Naive thymus-derived CD8-positive, alpha-beta T cell (primary cell): ENCODE measurements at regions not wholly inside any gene's neighbourhood (a gene's known extent, or its start where the extent isn't known, plus 50 kb on each side); places are given as distances from the start of the nearest gene placed in this dataset.
"Not testable (repeated sequence)": the region's sequence is repeated elsewhere in the genome, so short reads cannot be mapped to it uniquely, and the experiment has no call there.

Source experiments
- ATAC-seq, 2 donors: fragments of 150-1000 bp; cut with Tn5 transposase in 1 of 2; sonication (Bioruptor Pico), chemical (Tn5 transposase) in 1 of 2; 1 replicate in 1 of 2; 2 replicates in 1 of 2; pipeline ENCODE4 v1.10.0; 2021; ENCODE audit warnings: mild to moderate bottlenecking in 2 of 2, moderate library complexity in 2 of 2
- POLR2A ChIA-PET: fragments of 350-600 bp; sonication (Branson Sonifier 250); formaldehyde crosslinking; loops from one replicate; lab custom pipeline; 2021; ENCODE audit warnings: antibody characterized with exemption; lab: Charles Lee
- DNase-seq, 10 donors: peaks; one replicate each; pipeline versions ENCODE4 v3.0.0 to v3.0.0-alpha.2; 2020 to 2022
- H3K27ac Mint-ChIP-seq, 10 donors: one replicate each; pipeline ENCODE4 v1.8.0; 2020 to 2022; ENCODE audit warnings: mild to moderate bottlenecking in 10 of 10, mixed read lengths in 10 of 10, moderate library complexity in 4 of 10, inconsistent platforms in 1 of 10
- H3K27me3 Mint-ChIP-seq, 5 donors: one replicate each; pipeline ENCODE4 v1.8.0; 2021 to 2022; ENCODE audit warnings: mixed read lengths in 5 of 5
- H3K36me3 Mint-ChIP-seq, 3 donors: one replicate each; pipeline ENCODE4 v1.8.0; 2020 to 2022; ENCODE audit warnings: mixed read lengths in 3 of 3, mild to moderate bottlenecking in 2 of 3, inconsistent platforms in 1 of 3
- H3K4me1 Mint-ChIP-seq, 4 donors: one replicate each; pipeline ENCODE4 v1.8.0; 2021 to 2022; ENCODE audit warnings: mixed read lengths in 4 of 4
- H3K4me3 Mint-ChIP-seq, 10 donors: one replicate each; pipeline ENCODE4 v1.8.0; 2020 to 2022; ENCODE audit warnings: mild to moderate bottlenecking in 10 of 10, mixed read lengths in 10 of 10, moderate library complexity in 6 of 10, inconsistent platforms in 1 of 10
- H3K9me3 Mint-ChIP-seq, 9 donors: one replicate each; pipeline ENCODE4 v1.8.0; 2020 to 2022; ENCODE audit warnings: mixed read lengths in 9 of 9, mild to moderate bottlenecking in 3 of 9, inconsistent platforms in 1 of 9, moderate library complexity in 1 of 9

DNA sequence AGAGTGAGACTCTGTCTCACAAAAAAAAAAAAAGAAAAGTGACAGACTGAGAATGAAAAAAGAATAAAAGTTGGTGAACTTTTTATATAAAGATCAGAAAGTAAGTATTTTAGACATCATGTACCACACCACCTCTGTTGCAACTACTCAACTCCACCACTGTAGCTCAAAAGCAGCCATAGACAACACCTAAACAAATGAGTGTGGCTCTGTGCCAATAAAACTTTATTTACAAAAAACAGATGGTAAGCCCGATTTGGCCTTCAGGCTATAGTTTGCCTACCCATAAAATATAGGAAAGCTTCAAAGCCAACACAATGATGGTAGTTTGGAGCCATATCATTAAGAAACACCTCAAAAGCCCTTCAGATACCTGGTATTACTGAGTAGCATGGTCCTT is 154.5 kb upstream of the FOXN3 start:
- DNase-seq (no peak), ATAC-seq (no peak)
- H3K9me3 Mint-ChIP-seq = no peaks in the 10 kb centered on the region
- no peaks in the 10 kb centered on the region for H3K27me3 Mint-ChIP-seq
- peaks cover 28 to 72% (median 56%) of the 10 kb centered on the region in 4 donors for H3K4me1 Mint-ChIP-seq
- peak overlapping the region in 2 of 10 donors; percentile 13 for H3K27ac Mint-ChIP-seq
- POLR2A ChIA-PET = no interaction called here
- H3K4me3 Mint-ChIP-seq = no peak overlapping the region
- peaks cover 0 to 28% (median 2%) of the 10 kb centered on the region in 3 donors for H3K36me3 Mint-ChIP-seq

DNA sequence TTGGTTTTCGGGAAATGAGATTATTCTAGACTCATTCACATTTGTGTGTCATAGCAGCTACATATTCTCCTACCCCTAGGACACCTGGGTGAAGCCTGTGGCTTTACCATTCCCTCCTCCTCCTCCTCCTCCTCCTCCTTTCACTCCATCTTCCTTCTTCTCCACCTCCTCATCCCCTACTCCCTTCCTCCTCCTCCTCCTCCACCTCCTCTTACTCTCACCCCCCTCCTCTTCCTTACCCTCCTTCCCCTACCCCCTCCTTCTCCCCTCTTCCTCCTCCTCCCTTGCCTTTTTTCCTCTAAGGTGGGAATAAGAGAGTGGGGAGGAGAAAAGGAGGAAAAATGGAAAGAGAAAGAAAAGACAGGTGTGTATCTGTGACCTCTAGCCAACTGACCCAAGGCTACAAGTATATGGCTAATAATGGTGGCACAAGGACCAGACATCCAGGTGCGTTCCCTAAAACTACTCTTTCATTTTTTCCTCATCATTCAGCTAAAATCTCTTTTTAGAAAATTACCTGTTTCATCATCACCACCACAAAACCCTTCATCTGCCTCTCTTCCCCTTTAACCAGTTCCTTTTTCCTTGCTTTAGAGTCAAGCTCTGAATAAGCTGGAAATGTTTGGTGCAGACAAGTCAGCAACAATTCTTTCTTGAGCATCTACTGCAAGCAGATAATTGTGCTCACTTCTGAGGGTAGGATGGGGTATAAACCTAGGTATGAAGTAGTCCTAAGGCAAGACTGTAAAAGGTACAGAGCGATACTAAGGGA is 149.8 kb upstream of the FOXN3 start:
- Mint-ChIP-seq H3K9me3 (no peaks in the 10 kb centered on the region), H3K27ac (peak overlapping the region in 7 of 10 donors; percentile 2 to 66 (median 21)), H3K4me3 (no peak overlapping the region), H3K36me3 (peaks cover 0 to 33% (median 12%) of the 10 kb centered on the region in 3 donors), H3K4me1 (peaks cover 33 to 76% (median 60%) of the 10 kb centered on the region in 4 donors), H3K27me3 (no peaks in the 10 kb centered on the region)
- DNase-seq (no peak), ATAC-seq (no peak)
- POLR2A ChIA-PET = interaction anchor here (0.8 kb wide), 1 partner anchor 10 kb away, joined by 4 read pairs; no protein-coding TSS in a partner anchor

DNA sequence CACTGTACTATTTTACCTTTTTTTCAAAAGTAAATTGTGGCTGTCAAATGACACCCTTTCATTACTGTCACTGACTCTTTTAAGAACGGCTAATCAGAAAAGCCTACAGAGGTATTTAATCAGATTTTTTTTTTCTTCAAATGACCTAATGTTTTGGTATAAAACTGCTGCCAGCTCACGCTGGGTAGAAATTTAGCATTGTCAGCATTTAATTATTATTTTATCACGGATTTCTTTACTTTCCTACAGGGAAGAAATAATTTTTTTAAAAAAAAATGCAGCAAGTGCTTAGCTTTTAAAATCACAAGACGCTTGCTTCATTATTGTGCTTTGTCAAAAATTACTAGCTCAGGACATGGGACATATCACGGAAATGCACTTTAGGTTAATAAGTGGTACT is 149.1 kb upstream of the FOXN3 start:
- peak overlapping the region in 2 of 10 donors; percentile 15 to 57 for H3K27ac Mint-ChIP-seq
- H3K9me3 Mint-ChIP-seq = no peaks in the 10 kb centered on the region
- no peak overlapping the region for H3K4me3 Mint-ChIP-seq
- ATAC-seq (no peak), DNase-seq (no peak)
- peaks cover 36 to 74% (median 63%) of the 10 kb centered on the region in 4 donors for H3K4me1 Mint-ChIP-seq
- H3K36me3 Mint-ChIP-seq = peaks cover 0 to 39% (median 12%) of the 10 kb centered on the region in 3 donors
- no peaks in the 10 kb centered on the region for H3K27me3 Mint-ChIP-seq
- POLR2A ChIA-PET = no interaction called here

DNA sequence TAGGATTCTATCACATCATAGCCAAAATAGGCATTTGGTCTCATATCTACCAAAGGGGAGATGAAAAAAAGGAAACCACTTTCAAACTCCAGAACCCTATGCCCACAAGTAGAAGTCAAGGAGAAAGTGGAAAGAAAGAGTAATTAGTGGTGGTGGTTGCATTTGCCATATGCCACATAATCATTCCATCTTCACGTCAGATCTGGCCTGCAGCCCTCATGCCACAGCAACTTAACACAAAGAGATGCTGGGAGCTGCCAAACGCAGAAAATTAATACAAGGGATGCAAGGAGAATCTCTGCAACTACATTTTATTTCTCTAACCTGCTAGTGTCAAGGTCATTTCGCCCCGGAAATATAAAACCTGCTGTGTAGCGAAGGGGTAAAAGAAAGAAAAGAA is 148.6 kb upstream of the FOXN3 start:
- Mint-ChIP-seq H3K27ac (peak overlapping the region in 6 of 10 donors; percentile 2 to 62 (median 36)), H3K36me3 (peaks cover 0 to 44% (median 15%) of the 10 kb centered on the region in 3 donors), H3K27me3 (no peaks in the 10 kb centered on the region), H3K9me3 (no peaks in the 10 kb centered on the region), H3K4me3 (no peak overlapping the region), H3K4me1 (peaks cover 39 to 72% (median 65%) of the 10 kb centered on the region in 4 donors)
- DNase-seq (no peak), ATAC-seq (no peak)
- POLR2A ChIA-PET = no interaction called here

DNA sequence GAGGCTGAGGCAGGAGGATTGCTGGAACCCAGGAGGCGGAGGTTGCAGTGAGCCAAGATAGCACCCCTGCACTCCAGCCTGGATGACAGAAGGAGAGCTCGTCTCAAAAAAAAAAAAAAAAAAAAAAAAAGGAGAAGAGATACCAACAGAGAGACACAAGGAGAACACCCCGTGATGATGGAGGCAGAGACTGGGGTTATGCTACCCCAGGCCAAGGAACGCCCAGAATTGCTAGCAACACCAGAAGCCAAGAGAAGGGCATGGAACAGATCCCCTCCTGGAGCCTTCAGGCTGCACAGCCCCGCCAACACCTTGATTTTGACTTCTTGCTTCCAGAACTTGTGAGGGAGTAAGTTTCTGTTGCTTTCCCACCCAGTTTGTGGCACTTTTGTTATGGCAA is 148.0 kb upstream of the FOXN3 start:
- ATAC-seq = no peak
- Mint-ChIP-seq H3K27ac (peak overlapping the region in 4 of 10 donors; percentile 12 to 57 (median 42)), H3K9me3 (no peaks in the 10 kb centered on the region), H3K27me3 (no peaks in the 10 kb centered on the region), H3K36me3 (peaks cover 0 to 49% (median 21%) of the 10 kb centered on the region in 3 donors), H3K4me3 (no peak overlapping the region), H3K4me1 (peaks cover 38 to 73% (median 63%) of the 10 kb centered on the region in 4 donors)
- no peak for DNase-seq
- POLR2A ChIA-PET = interaction anchor here (0.7 kb wide), 2 partner anchors 116 to 372 kb away, joined by 5 to 7 read pairs; no protein-coding TSS in a partner anchor

DNA sequence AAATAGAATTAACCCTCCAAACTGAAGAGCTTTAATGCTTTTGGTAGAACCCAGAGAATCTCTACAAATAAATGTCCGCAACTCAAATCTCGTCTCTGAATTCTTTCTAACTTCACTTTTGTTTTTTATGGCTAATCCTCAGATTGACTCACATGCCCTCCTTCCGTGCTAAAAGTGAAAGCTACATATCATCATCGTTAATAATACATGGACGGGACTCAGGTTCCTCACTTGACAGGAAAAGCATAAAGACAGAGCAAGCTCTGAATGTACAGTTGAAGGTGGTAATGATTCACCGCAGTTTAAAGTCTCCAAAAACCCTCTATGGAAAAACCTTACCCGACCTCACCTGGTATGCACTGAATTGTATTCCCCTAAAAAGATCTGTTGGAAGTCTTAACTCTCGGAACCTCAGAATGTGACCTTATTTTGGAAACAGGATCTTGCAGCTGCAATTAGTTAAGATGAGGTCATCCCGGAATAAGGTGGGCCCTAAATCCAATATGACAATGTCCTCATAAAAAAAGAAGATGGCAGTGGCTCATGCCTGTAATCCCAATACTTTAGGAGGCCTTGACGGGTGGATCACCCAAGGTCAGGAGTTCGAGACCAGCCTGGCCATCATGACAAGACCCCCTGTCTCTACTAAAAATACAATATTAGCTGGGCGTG is 147.4 kb upstream of the FOXN3 start:
- DNase-seq (no peak), ATAC-seq (no peak)
- Mint-ChIP-seq H3K36me3 (peaks cover 0 to 50% (median 25%) of the 10 kb centered on the region in 3 donors), H3K27ac (peak overlapping the region in 4 of 10 donors; percentile 4 to 66 (median 36)), H3K27me3 (no peaks in the 10 kb centered on the region), H3K9me3 (no peaks in the 10 kb centered on the region), H3K4me3 (no peak overlapping the region), H3K4me1 (peaks cover 39 to 78% (median 61%) of the 10 kb centered on the region in 4 donors)
- POLR2A ChIA-PET = interaction anchor here (0.7 kb wide), 2 partner anchors 117 to 372 kb away, joined by 5 to 7 read pairs; no protein-coding TSS in a partner anchor

DNA sequence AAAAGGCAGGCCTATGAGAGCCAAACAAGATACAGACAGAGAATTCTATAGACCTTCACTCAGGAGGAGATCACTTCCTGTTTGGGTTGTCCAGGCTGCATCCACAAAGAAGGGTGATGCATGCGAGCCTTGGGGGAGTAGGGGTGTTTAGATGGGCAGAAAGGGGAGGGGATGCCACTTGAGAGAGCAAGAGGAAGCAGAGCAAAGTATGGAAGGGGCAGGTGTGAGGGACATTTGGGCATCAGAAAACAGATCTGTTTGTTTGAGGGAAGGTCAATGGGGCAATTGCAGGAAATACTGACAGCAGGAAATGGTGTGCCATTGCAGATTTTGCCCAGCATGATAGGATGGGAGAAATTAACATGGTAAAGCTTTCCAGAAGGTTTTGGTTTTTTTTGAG is 146.4 kb upstream of the FOXN3 start:
- Mint-ChIP-seq H3K4me1 (peaks cover 38 to 76% (median 58%) of the 10 kb centered on the region in 4 donors), H3K4me3 (peak overlapping the region in 1 of 10 donors; percentile 11), H3K36me3 (peaks cover 0 to 58% (median 26%) of the 10 kb centered on the region in 3 donors), H3K9me3 (no peaks in the 10 kb centered on the region), H3K27ac (peak overlapping the region in 9 of 10 donors; percentile 16 to 86 (median 54)), H3K27me3 (no peaks in the 10 kb centered on the region)
- ATAC-seq = no peak
- no peak for DNase-seq
- POLR2A ChIA-PET = interaction anchor here (0.6 kb wide), 1 partner anchor 103 kb away, joined by 4 read pairs; no protein-coding TSS in a partner anchor

DNA sequence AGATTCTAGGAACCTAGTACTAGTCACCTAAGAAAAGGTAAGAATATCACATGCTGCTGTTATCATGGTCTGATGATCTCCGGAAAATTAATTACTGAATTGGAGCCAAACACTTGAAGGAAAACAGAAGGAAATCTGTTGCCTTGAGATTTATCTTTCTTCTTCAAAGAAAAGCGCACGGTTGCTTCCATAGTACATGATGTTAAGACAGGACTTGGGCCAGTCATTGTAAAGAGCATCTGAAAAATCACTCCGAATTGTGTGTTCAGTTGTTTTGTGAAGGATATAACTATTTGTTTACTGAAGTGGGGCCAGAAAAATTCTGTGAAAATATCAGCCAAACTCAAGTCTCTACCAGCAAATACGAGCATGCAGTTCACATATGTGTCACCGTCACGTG is 134.9 kb upstream of the FOXN3 start:
- Mint-ChIP-seq H3K4me1 (peaks cover 36 to 73% (median 61%) of the 10 kb centered on the region in 4 donors), H3K36me3 (peaks cover 0 to 44% (median 8%) of the 10 kb centered on the region in 3 donors), H3K27ac (peak overlapping the region in 7 of 10 donors; percentile 39 to 90 (median 53)), H3K9me3 (no peaks in the 10 kb centered on the region), H3K27me3 (no peaks in the 10 kb centered on the region), H3K4me3 (peak overlapping the region in 4 of 10 donors; percentile 5 to 49 (median 32))
- ATAC-seq (no peak), DNase-seq (no peak)
- POLR2A ChIA-PET = no interaction called here

DNA sequence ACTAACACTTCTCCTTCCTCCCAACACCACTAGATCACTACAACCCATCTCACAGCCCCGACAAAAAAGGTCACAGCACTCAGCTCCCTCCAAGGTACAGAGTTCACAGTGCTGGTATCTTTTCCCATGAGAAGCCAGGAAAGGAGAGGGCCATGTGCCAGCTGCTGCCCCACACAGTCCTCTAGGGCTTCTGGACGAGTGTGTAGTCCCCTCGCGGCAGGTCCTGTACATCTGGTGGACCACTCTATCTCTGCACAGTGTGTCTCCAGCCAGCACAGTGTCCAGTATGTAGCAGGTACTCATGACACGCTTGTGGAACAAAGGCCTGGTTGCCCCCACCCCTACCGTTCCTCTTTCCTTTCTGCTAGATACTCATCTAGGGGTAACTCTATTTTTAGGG is 134.4 kb upstream of the FOXN3 start:
- Mint-ChIP-seq H3K36me3 (peaks cover 0 to 41% (median 6%) of the 10 kb centered on the region in 3 donors), H3K27me3 (no peaks in the 10 kb centered on the region), H3K4me1 (peaks cover 36 to 67% (median 56%) of the 10 kb centered on the region in 4 donors), H3K27ac (peak overlapping the region; percentile 15 to 90 (median 60)), H3K4me3 (peak overlapping the region in 7 of 10 donors; percentile 17 to 61 (median 43)), H3K9me3 (no peaks in the 10 kb centered on the region)
- POLR2A ChIA-PET = no interaction called here
- ATAC-seq = peak; percentile 17 to 20
- DNase-seq = no peak

DNA sequence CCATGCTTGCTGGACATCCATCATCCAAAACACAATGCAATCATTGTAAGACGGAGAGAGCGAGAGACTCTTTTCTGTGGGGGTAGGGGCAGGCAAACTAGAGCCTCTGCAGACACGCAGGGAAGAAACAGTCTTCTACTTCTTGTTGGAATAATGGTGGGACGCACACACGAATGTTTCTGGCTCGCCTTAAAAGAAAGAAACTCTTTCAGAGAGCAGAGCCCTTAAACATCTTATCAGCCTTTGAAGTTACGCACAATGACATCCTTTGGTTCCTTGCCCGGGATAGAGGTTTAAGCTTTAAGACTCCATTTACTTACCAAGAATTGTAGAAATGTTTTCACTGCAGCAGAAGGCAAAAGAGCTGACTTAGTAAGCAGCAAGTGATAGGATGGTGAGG is 133.8 kb upstream of the FOXN3 start:
- Mint-ChIP-seq H3K36me3 (peaks cover 0 to 38% (median 6%) of the 10 kb centered on the region in 3 donors), H3K4me3 (peak overlapping the region in 7 of 10 donors; percentile 17 to 61 (median 43)), H3K4me1 (peaks cover 37 to 64% (median 54%) of the 10 kb centered on the region in 4 donors), H3K9me3 (no peaks in the 10 kb centered on the region), H3K27me3 (no peaks in the 10 kb centered on the region), H3K27ac (peak overlapping the region in 9 of 10 donors; percentile 42 to 90 (median 64))
- peak; percentile 50 to 54 for ATAC-seq
- POLR2A ChIA-PET = interaction anchor here (0.7 kb wide), 1 partner anchor 29 kb away, joined by 3 read pairs; no protein-coding TSS in a partner anchor
- DNase-seq = peak in 1 of 10 donors; percentile 4

DNA sequence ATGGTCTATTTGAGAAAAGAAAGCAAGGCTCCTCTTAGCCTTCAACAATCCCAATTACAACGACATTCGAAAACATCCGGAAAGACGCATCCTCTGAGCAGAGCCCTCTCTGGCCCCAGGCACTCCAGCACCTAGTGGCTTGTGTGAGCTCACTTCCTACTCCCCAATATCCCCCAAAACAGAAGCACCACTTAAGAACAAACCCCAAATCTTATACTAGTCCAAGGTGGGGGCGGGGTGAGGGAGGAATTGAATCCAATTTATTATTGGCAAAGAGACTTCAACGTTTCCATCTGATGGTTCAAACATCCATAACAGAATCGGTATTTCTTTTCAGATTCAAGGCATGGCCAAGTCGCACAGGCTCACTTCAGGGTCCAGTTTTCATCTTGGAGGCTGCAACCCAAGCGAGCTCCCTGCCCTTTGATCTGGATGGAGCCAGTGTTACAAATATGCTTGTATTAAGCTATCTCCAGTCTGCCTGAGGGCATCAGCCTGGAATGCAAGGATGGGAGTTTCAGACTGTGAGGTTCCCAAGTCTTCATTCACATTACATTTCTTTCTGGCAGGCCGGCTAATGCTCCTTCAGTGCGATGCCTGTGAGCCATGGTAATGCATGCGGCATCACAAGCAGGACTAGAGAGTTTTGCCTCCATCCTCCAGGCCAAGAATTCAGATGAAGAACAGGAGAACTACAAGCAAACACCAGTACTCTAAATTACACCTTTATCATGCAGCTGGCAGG is 132.5 kb upstream of the FOXN3 start:
- peaks cover 36 to 66% (median 57%) of the 10 kb centered on the region in 4 donors for H3K4me1 Mint-ChIP-seq
- H3K27ac Mint-ChIP-seq = peak overlapping the region in 6 of 10 donors; percentile 33 to 90 (median 72)
- ATAC-seq (no peak), DNase-seq (no peak)
- H3K9me3 Mint-ChIP-seq = no peaks in the 10 kb centered on the region
- H3K4me3 Mint-ChIP-seq = peak overlapping the region in 2 of 10 donors; percentile 17 to 23
- H3K27me3 Mint-ChIP-seq = no peaks in the 10 kb centered on the region
- POLR2A ChIA-PET = no interaction called here
- H3K36me3 Mint-ChIP-seq = peaks cover 0 to 37% (median 6%) of the 10 kb centered on the region in 3 donors

DNA sequence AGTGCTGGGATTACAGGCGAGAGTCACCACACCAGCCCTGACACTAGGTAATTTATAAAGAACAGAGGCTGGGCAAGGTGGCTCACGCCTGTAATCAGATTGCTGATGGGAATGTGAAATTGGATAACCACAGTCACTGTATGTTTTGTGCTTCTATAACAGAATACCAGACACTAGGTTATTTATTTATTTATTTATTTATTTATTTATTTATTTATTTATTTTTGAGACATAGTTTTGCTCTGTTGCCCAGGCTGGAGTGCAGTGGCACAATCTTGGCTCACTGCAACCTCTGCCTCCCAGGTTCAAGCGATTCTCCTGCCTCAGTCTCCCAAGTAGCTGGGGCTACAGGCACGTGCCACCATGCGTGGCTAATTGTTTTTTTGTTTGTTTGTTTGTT is 130.0 kb upstream of the FOXN3 start:
- POLR2A ChIA-PET, H3K27me3 Mint-ChIP-seq: not testable (repeated sequence)
- H3K4me1 Mint-ChIP-seq = peaks cover 45 to 77% (median 62%) of the 10 kb centered on the region in 4 donors

More for the DNA sequence above, 130.0 kb upstream of the FOXN3 start:
- H3K4me3 Mint-ChIP-seq, ATAC-seq, DNase-seq, H3K9me3 Mint-ChIP-seq, H3K27ac Mint-ChIP-seq: not testable (repeated sequence)
- H3K36me3 Mint-ChIP-seq = peaks cover 0 to 33% (median 4%) of the 10 kb centered on the region in 3 donors
